WTC11 (cell line): ENCODE measurements at regions not wholly inside any gene's neighbourhood (a gene's known extent, or its start where the extent isn't known, plus 50 kb on each side); places are given as distances from the start of the nearest gene placed in this dataset.

Experiments used
- ATAC-seq: fragments of 200-7000 bp; cut with Tn5 transposase; 2 replicates; pipeline ENCODE4 v1.10.0; 2021; ENCODE audit warnings: mild to moderate bottlenecking, moderate library complexity
- CTCF ChIA-PET: fragments of 300-600 bp; sonication (Branson Sonifier 250); formaldehyde crosslinking; loops from one replicate; lab custom pipeline; 2021; ENCODE audit warnings: antibody characterized with exemption; lab: Charles Lee
- POLR2A ChIA-PET: fragments of 350-600 bp; sonication (Branson Sonifier 250); formaldehyde crosslinking; loops from one replicate; lab custom pipeline; 2021; ENCODE audit warnings: antibody characterized with exemption; lab: Charles Lee
- DNase-seq: peaks from one replicate; pipeline ENCODE4 v3.0.0; 2021; ENCODE audit warnings: low spot score
- H3K27ac Mint-ChIP-seq: 2 replicates; pipeline ENCODE4 v1.8.0; 2021; ENCODE audit warnings: mixed read lengths
- H3K27me3 Mint-ChIP-seq: 2 replicates; pipeline ENCODE4 v1.8.0; 2021; ENCODE audit warnings: low read depth, mild to moderate bottlenecking, moderate library complexity, mixed read lengths
- H3K36me3 Mint-ChIP-seq: 2 replicates; pipeline ENCODE4 v1.8.0; 2021; ENCODE audit warnings: mixed read lengths
- H3K4me1 Mint-ChIP-seq: 2 replicates; pipeline ENCODE4 v1.8.0; 2022; ENCODE audit warnings: mixed read lengths
- H3K4me3 Mint-ChIP-seq: 2 replicates; pipeline ENCODE4 v1.8.0; 2021; ENCODE audit warnings: mild to moderate bottlenecking, moderate library complexity, mixed read lengths
- H3K9me3 Mint-ChIP-seq: 2 replicates; pipeline ENCODE4 v1.8.0; 2021; ENCODE audit warnings: mixed read lengths
- FOXK1 ChIP-seq: sonication (generic); formaldehyde crosslinking; IDR thresholded peaks from 2 replicates; pipeline ENCODE4 v1.8.0; 2022; ENCODE audit warnings: mild to moderate bottlenecking, moderate library complexity, missing genetic modification reagents
- JUN ChIP-seq: sonication (generic); formaldehyde crosslinking; IDR thresholded peaks from 2 replicates; pipeline ENCODE4 v1.8.0; 2023; ENCODE audit warnings: mild to moderate bottlenecking, missing genetic modification reagents
- RELA ChIP-seq: sonication (generic); formaldehyde crosslinking; IDR thresholded peaks from 2 replicates; pipeline ENCODE4 v1.8.1; 2022; ENCODE audit warnings: missing genetic modification reagents, mild to moderate bottlenecking, borderline replicate concordance
- SP1 ChIP-seq: sonication (generic); formaldehyde crosslinking; conservative IDR thresholded peaks from 2 replicates; pipeline ENCODE4 v1.8.1; 2022; ENCODE audit warnings: missing genetic modification reagents
- ZBTB21 ChIP-seq: sonication (generic); formaldehyde crosslinking; IDR thresholded peaks from 2 replicates; pipeline ENCODE4 v1.8.1; 2023; ENCODE audit warnings: mild to moderate bottlenecking, missing genetic modification reagents, borderline replicate concordance
- ZNF219 ChIP-seq: sonication (generic); formaldehyde crosslinking; IDR thresholded peaks from 2 replicates; pipeline ENCODE4 v1.8.0; 2023; ENCODE audit warnings: missing genetic modification reagents, mild to moderate bottlenecking, borderline replicate concordance
- TF ChIP-seq, protein P1 (sequence below): sonication (generic); formaldehyde crosslinking; conservative IDR thresholded peaks from 2 replicates; pipeline ENCODE4 v1.8.1; 2023; ENCODE audit warnings: mild to moderate bottlenecking, low read depth, missing genetic modification reagents, moderate library complexity
- TF ChIP-seq, protein P2 (sequence below): sonication (generic); formaldehyde crosslinking; IDR thresholded peaks from 2 replicates; pipeline ENCODE4 v1.8.0; 2022; ENCODE audit warnings: mild to moderate bottlenecking, missing genetic modification reagents
- TF ChIP-seq, protein P3 (sequence below): sonication (generic); formaldehyde crosslinking; IDR thresholded peaks from 2 replicates; pipeline ENCODE4 v1.8.0; 2023; ENCODE audit warnings: mild to moderate bottlenecking, missing genetic modification reagents
- TF ChIP-seq, protein P4 (sequence below): sonication (generic); formaldehyde crosslinking; IDR thresholded peaks from 2 replicates; pipeline ENCODE4 v1.8.1; 2022; ENCODE audit warnings: missing genetic modification reagents, borderline replicate concordance
- TF ChIP-seq, protein P5 (sequence below): fragments of 250-450 bp; sonication (Bioruptor Pico); IDR thresholded peaks from 2 replicates; pipeline ENCODE4 v1.9.0; 2021; ENCODE audit warnings: mild to moderate bottlenecking
- TF ChIP-seq, protein P6 (sequence below): fragments of 250-450 bp; sonication (Bioruptor Pico); IDR thresholded peaks from 2 replicates; pipeline ENCODE4 v1.9.0; 2021; ENCODE audit warnings: mild to moderate bottlenecking
- TF ChIP-seq, protein P7 (sequence below): sonication (generic); formaldehyde crosslinking; IDR thresholded peaks from 2 replicates; pipeline ENCODE4 v1.8.1; 2023; ENCODE audit warnings: mild to moderate bottlenecking, missing genetic modification reagents

DNA sequence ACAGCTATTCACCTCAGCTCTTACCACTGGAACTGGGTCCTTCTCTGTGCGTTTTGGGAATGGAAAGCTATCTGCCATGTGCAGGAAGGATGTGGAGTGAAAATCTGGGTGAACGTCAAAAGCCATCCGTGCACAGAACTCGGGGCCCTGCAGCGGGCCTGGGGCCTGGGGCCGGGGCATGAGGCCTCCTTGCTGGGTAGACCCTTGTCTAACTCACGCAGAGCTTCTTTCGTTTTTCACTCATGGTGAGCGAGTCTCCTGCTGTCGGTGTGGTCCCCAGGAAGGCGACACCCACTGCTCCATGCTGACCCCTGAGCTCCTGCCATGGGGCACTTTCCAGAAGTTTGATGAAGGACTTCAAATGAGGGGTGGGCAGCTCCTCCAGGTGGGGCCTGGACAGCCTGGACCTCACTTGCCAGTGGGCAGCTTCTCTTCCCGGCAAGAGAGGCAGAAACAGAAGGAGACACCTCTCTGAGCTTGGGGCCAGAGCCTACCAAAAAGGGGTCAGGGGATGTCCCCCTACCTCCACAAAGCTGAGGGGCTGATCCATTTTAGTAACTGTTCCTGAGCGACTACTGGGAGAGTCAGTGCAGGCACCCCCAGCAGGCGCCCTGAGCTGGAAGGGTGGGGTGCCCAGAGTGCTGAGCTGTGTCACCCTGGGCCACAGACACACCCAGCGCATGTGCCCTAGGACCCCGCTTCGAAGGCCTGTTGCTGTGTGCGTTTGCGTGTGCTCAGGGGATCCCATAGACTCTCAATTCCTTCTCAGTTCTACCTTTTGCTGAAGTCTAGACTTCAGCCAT, 117.7 kb upstream of the HDAC4 start (continued):
- TF ChIP-seq, protein P1, sequence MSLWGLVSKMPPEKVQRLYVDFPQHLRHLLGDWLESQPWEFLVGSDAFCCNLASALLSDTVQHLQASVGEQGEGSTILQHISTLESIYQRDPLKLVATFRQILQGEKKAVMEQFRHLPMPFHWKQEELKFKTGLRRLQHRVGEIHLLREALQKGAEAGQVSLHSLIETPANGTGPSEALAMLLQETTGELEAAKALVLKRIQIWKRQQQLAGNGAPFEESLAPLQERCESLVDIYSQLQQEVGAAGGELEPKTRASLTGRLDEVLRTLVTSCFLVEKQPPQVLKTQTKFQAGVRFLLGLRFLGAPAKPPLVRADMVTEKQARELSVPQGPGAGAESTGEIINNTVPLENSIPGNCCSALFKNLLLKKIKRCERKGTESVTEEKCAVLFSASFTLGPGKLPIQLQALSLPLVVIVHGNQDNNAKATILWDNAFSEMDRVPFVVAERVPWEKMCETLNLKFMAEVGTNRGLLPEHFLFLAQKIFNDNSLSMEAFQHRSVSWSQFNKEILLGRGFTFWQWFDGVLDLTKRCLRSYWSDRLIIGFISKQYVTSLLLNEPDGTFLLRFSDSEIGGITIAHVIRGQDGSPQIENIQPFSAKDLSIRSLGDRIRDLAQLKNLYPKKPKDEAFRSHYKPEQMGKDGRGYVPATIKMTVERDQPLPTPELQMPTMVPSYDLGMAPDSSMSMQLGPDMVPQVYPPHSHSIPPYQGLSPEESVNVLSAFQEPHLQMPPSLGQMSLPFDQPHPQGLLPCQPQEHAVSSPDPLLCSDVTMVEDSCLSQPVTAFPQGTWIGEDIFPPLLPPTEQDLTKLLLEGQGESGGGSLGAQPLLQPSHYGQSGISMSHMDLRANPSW (CRISPR knock-in tag) = no peak
- TF ChIP-seq ZBTB21 (CRISPR knock-in tag) (no peak), FOXK1 (no peak), ZNF219 (no peak), SP1 (CRISPR knock-in tag) (no peak)
- TF ChIP-seq, protein P2, sequence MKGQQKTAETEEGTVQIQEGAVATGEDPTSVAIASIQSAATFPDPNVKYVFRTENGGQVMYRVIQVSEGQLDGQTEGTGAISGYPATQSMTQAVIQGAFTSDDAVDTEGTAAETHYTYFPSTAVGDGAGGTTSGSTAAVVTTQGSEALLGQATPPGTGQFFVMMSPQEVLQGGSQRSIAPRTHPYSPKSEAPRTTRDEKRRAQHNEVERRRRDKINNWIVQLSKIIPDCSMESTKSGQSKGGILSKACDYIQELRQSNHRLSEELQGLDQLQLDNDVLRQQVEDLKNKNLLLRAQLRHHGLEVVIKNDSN (CRISPR knock-in tag) = no peak
- TF ChIP-seq, protein P3, sequence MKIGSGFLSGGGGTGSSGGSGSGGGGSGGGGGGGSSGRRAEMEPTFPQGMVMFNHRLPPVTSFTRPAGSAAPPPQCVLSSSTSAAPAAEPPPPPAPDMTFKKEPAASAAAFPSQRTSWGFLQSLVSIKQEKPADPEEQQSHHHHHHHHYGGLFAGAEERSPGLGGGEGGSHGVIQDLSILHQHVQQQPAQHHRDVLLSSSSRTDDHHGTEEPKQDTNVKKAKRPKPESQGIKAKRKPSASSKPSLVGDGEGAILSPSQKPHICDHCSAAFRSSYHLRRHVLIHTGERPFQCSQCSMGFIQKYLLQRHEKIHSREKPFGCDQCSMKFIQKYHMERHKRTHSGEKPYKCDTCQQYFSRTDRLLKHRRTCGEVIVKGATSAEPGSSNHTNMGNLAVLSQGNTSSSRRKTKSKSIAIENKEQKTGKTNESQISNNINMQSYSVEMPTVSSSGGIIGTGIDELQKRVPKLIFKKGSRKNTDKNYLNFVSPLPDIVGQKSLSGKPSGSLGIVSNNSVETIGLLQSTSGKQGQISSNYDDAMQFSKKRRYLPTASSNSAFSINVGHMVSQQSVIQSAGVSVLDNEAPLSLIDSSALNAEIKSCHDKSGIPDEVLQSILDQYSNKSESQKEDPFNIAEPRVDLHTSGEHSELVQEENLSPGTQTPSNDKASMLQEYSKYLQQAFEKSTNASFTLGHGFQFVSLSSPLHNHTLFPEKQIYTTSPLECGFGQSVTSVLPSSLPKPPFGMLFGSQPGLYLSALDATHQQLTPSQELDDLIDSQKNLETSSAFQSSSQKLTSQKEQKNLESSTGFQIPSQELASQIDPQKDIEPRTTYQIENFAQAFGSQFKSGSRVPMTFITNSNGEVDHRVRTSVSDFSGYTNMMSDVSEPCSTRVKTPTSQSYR (CRISPR knock-in tag) = no peak

DNA sequence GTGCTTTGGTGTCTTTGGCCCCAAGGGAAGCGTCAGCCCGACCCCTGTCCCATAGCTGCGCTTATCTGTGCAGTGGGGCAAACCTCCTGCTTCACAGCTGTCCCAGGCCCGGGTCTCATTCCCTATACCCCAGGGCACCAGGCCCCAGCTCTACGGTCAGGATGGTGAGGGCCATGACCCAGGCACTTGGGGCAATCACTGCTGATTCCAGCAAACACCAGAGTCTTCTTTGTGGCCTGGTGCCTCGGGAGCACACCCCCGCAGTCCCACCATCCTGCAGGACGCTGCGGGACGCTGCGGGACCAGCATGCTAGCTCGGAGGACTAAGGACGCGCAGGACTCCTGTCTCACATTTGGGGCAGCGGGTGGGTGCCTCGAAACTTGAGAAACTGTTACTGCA, 116.9 kb upstream of the HDAC4 start:
- CTCF ChIA-PET = no interaction called here
- H3K27me3 Mint-ChIP-seq = no peaks in the 10 kb centered on the region
- H3K27ac Mint-ChIP-seq = no peak overlapping the region
- H3K4me1 Mint-ChIP-seq = peaks cover 6% of the 10 kb centered on the region; the same call in 1 of the 2 replicates
- no peaks in the 10 kb centered on the region for H3K36me3 Mint-ChIP-seq
- H3K4me3 Mint-ChIP-seq = no peak overlapping the region
- no peaks in the 10 kb centered on the region for H3K9me3 Mint-ChIP-seq
- POLR2A ChIA-PET = no interaction called here
- no peak for DNase-seq
- TF ChIP-seq SP1 (CRISPR knock-in tag) (no peak), ZNF219 (no peak), RELA (CRISPR knock-in tag) (no peak), JUN (CRISPR knock-in tag) (no peak)
- TF ChIP-seq, protein P4, sequence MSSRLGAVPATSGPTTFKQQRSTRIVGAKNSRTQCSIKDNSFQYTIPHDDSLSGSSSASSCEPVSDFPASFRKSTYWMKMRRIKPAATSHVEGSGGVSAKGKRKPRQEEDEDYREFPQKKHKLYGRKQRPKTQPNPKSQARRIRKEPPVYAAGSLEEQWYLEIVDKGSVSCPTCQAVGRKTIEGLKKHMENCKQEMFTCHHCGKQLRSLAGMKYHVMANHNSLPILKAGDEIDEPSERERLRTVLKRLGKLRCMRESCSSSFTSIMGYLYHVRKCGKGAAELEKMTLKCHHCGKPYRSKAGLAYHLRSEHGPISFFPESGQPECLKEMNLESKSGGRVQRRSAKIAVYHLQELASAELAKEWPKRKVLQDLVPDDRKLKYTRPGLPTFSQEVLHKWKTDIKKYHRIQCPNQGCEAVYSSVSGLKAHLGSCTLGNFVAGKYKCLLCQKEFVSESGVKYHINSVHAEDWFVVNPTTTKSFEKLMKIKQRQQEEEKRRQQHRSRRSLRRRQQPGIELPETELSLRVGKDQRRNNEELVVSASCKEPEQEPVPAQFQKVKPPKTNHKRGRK (CRISPR knock-in tag) = no peak
- TF ChIP-seq, protein P5, sequence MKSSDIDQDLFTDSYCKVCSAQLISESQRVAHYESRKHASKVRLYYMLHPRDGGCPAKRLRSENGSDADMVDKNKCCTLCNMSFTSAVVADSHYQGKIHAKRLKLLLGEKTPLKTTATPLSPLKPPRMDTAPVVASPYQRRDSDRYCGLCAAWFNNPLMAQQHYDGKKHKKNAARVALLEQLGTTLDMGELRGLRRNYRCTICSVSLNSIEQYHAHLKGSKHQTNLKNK = no peak
- TF ChIP-seq, protein P6, sequence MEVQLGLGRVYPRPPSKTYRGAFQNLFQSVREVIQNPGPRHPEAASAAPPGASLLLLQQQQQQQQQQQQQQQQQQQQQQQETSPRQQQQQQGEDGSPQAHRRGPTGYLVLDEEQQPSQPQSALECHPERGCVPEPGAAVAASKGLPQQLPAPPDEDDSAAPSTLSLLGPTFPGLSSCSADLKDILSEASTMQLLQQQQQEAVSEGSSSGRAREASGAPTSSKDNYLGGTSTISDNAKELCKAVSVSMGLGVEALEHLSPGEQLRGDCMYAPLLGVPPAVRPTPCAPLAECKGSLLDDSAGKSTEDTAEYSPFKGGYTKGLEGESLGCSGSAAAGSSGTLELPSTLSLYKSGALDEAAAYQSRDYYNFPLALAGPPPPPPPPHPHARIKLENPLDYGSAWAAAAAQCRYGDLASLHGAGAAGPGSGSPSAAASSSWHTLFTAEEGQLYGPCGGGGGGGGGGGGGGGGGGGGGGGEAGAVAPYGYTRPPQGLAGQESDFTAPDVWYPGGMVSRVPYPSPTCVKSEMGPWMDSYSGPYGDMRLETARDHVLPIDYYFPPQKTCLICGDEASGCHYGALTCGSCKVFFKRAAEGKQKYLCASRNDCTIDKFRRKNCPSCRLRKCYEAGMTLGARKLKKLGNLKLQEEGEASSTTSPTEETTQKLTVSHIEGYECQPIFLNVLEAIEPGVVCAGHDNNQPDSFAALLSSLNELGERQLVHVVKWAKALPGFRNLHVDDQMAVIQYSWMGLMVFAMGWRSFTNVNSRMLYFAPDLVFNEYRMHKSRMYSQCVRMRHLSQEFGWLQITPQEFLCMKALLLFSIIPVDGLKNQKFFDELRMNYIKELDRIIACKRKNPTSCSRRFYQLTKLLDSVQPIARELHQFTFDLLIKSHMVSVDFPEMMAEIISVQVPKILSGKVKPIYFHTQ (CRISPR knock-in tag) = no peak
- TF ChIP-seq, protein P3 (CRISPR knock-in tag) = no peak
- TF ChIP-seq, protein P1 (CRISPR knock-in tag) = no peak
- TF ChIP-seq, protein P7, sequence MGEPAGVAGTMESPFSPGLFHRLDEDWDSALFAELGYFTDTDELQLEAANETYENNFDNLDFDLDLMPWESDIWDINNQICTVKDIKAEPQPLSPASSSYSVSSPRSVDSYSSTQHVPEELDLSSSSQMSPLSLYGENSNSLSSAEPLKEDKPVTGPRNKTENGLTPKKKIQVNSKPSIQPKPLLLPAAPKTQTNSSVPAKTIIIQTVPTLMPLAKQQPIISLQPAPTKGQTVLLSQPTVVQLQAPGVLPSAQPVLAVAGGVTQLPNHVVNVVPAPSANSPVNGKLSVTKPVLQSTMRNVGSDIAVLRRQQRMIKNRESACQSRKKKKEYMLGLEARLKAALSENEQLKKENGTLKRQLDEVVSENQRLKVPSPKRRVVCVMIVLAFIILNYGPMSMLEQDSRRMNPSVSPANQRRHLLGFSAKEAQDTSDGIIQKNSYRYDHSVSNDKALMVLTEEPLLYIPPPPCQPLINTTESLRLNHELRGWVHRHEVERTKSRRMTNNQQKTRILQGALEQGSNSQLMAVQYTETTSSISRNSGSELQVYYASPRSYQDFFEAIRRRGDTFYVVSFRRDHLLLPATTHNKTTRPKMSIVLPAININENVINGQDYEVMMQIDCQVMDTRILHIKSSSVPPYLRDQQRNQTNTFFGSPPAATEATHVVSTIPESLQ = no peak
- ATAC-seq = no peak
